HepG2 (cell line): ENCODE measurements at regions not wholly inside any gene's neighbourhood (a gene's known extent, or its start where the extent isn't known, plus 50 kb on each side); places are given as distances from the start of the nearest gene placed in this dataset.

ENCODE experiments used
- ATAC-seq: fragments of 200-7000 bp; cut with Tn5 transposase; 3 replicates; pipeline ENCODE4 v1.9.1; 2020; ENCODE audit warnings: mild to moderate bottlenecking, moderate library complexity
- BruUV-seq: library from RNA; stranded (reverse); fragments of 400-500 nt; replicated peaks from 2 replicates; lab custom pipeline; 2021; lab: Mats Ljungman, UMichigan
- CTCF ChIA-PET: fragments of 300-600 bp; formaldehyde crosslinking; extraction: SDS; loops from one replicate; lab custom pipeline; 2021; ENCODE audit warnings: low total read pairs, inconsistent platforms, low intra/inter-chr PET ratio; lab: Yijun Ruan, JAX
- POLR2A ChIA-PET: fragments of 350-600 bp; sonication (Branson Sonifier 250); formaldehyde crosslinking; loops from one replicate; lab custom pipeline; 2020; ENCODE audit warnings: antibody characterized with exemption, inconsistent platforms; lab: Yijun Ruan, JAX
- DNase-seq: peaks from one replicate; pipeline ENCODE4 v3.0.0-alpha.2; 2015; ENCODE audit warnings: low spot score
- FAIRE-seq: peaks from 3 replicates; lab custom pipeline; 2011; peaks lifted over from hg19 to GRCh38; lab: Jason Lieb, UNC
- H2AFZ ChIP-seq: one replicate; pipeline ENCODE4 v1.6.1; 2011; ENCODE audit warnings: low read length, inconsistent platforms
- H3K27ac ChIP-seq: fragments of 300-600 bp; 3 replicates; pipeline ENCODE4 v1.8.0; 2011; ENCODE audit warnings: mixed run types, mild to moderate bottlenecking, mixed read lengths, low read length, inconsistent platforms; ENCODE audit not compliant: insufficient read depth; ENCODE audit errors: extremely low read length
- H3K27me3 ChIP-seq, 2 experiments: fragments of 200-600 bp in 1 of 2; 2 replicates in 1 of 2; 3 replicates in 1 of 2; pipeline versions ENCODE4 v1.6.0 to v1.8.0; 2011; ENCODE audit warnings: low read length in 2 of 2, mild to moderate bottlenecking in 2 of 2, moderate library complexity in 2 of 2, inconsistent platforms in 1 of 2; ENCODE audit not compliant: insufficient read depth in 2 of 2, control insufficient read depth in 1 of 2
- H3K36me3 ChIP-seq, 2 experiments: fragments of 200-600 bp in 1 of 2; replicated peaks in 1 of 2; 2 replicates in 1 of 2; 3 replicates in 1 of 2; pipeline versions ENCODE4 v1.5.1 to v1.8.0; 2011; ENCODE audit warnings: low read length in 2 of 2, inconsistent platforms in 1 of 2; ENCODE audit not compliant: insufficient read depth in 2 of 2, control insufficient read depth in 1 of 2
- H3K4me1 ChIP-seq: 2 replicates; pipeline ENCODE4 v1.5.1; 2012; ENCODE audit warnings: low read length, inconsistent platforms; ENCODE audit not compliant: insufficient read depth
- H3K4me2 ChIP-seq: 2 replicates; pipeline ENCODE4 v1.6.0; 2011; ENCODE audit warnings: low read depth, low read length, inconsistent platforms
- H3K4me3 ChIP-seq, 3 experiments: fragments of 200-600 bp in 1 of 3; sonication (generic), shearing (Covaris generic) in 1 of 3; replicated peaks in 1 of 3; 2 replicates each; pipeline ENCODE4 v1.5.1; 2011 to 2016; ENCODE audit warnings: low read length in 3 of 3, inconsistent platforms in 2 of 3, low read depth in 2 of 3, mild to moderate bottlenecking in 2 of 3, control low read depth in 1 of 3, mixed read lengths in 1 of 3; ENCODE audit not compliant: insufficient read depth in 1 of 3
- H3K79me2 ChIP-seq: one replicate; pipeline ENCODE4 v1.6.1; 2011; ENCODE audit warnings: low read length, inconsistent platforms; ENCODE audit not compliant: insufficient read depth
- H3K9ac ChIP-seq: 2 replicates; pipeline ENCODE4 v1.6.0; 2011; ENCODE audit warnings: mild to moderate bottlenecking, low read depth, low read length, inconsistent platforms; ENCODE audit not compliant: insufficient read depth
- H3K9me3 ChIP-seq: 2 replicates; pipeline ENCODE4 v1.5.1; 2012; ENCODE audit warnings: mild to moderate bottlenecking, low read length
- H4K20me1 ChIP-seq: 2 replicates; pipeline ENCODE4 v1.6.0; 2011; ENCODE audit warnings: inconsistent platforms, mild to moderate bottlenecking, low read length, moderate library complexity; ENCODE audit not compliant: insufficient read depth
- ATF1 ChIP-seq: IDR thresholded peaks from 2 replicates; pipeline ENCODE4 v1.6.1; 2016; ENCODE audit warnings: mild to moderate bottlenecking, control low read depth
- ATF5 ChIP-seq: sonication (generic); formaldehyde crosslinking; IDR thresholded peaks from 2 replicates; pipeline ENCODE4 v1.4.0; 2020; ENCODE audit warnings: mild to moderate bottlenecking, low read depth, missing genetic modification reagents
- MAFF ChIP-seq: IDR thresholded peaks from 2 replicates; pipeline ENCODE4 v1.6.1; 2011; ENCODE audit warnings: low read depth, low read length, improper control_type of control experiment
- MAFK ChIP-seq, 2 experiments: IDR thresholded peaks in 1 of 2; conservative IDR thresholded peaks in 1 of 2; 2 replicates each; pipeline ENCODE4 v1.6.1; 2011; ENCODE audit warnings: improper control_type of control experiment in 2 of 2, low read length in 2 of 2
- POLR2G ChIP-seq: fragments of 200-400 bp; formaldehyde crosslinking; IDR thresholded peaks from 2 replicates; pipeline ENCODE4 v1.6.1; 2018; ENCODE audit warnings: mild to moderate bottlenecking, low read depth, low read length, moderate library complexity
- TP53 ChIP-seq: sonication (generic); formaldehyde crosslinking; conservative IDR thresholded peaks from 2 replicates; pipeline ENCODE4 v1.4.0; 2020; ENCODE audit warnings: missing genetic modification reagents
- XRCC5 ChIP-seq: fragments of 200-400 bp; formaldehyde crosslinking; optimal IDR thresholded peaks from 2 replicates; pipeline ENCODE3; 2017; ENCODE audit warnings: mild to moderate bottlenecking, low read length
- ZC3H4 ChIP-seq: sonication (generic); formaldehyde crosslinking; IDR thresholded peaks from 2 replicates; pipeline ENCODE4 v1.4.0; 2020; ENCODE audit warnings: missing genetic modification reagents, borderline replicate concordance
- ZNF10 ChIP-seq: sonication (generic); formaldehyde crosslinking; IDR thresholded peaks from 2 replicates; pipeline ENCODE4 v1.4.0; 2020; ENCODE audit warnings: mild to moderate bottlenecking, low read depth, missing genetic modification reagents, borderline replicate concordance
- ZNF326 ChIP-seq: sonication (generic); formaldehyde crosslinking; IDR thresholded peaks from 2 replicates; pipeline ENCODE4 v1.4.0; 2020; ENCODE audit warnings: missing genetic modification reagents, borderline replicate concordance
- ZNF652 ChIP-seq: IDR thresholded peaks from 2 replicates; pipeline ENCODE4 v1.6.1; 2016; ENCODE audit warnings: low read depth, borderline replicate concordance
- ZNF768 ChIP-seq: sonication (generic); formaldehyde crosslinking; IDR thresholded peaks from 2 replicates; pipeline ENCODE4 v1.4.0; 2020; ENCODE audit warnings: missing genetic modification reagents
- whole genome bisulfite sequencing: methylation state at CpG from one replicate; pipeline ENCODE4 v1.1.6; 2017; ENCODE audit warnings: low lambda C conversion rate; 5-methylcytosine and 5-hydroxymethylcytosine counted together
- in situ Hi-C: cut with HindIII; loops from 2 replicates; pipeline ENCODE4 v1.10.0; 2017; ENCODE audit warnings: low pct_unique_long_range_greater_than_20kb; ENCODE audit not compliant: extremely low pct_ligation_motif_present
- intact Hi-C: fragments of 100-400 bp; cut with micrococcal nuclease; formaldehyde crosslinking; loops from one replicate; pipeline ENCODE4 v1.10.0; 2022; ENCODE audit not compliant: unreplicated experiment
- TF ChIP-seq, protein P1 (sequence below): sonication (generic); formaldehyde crosslinking; IDR thresholded peaks from 2 replicates; pipeline ENCODE4 v1.8.0; 2022; ENCODE audit warnings: missing genetic modification reagents, low read depth, mild to moderate bottlenecking, borderline replicate concordance
- TF ChIP-seq, protein P2 (sequence below): sonication (generic); formaldehyde crosslinking; IDR thresholded peaks from 2 replicates; pipeline ENCODE4 v1.4.0; 2020; ENCODE audit warnings: missing genetic modification reagents, mild to moderate bottlenecking, borderline replicate concordance

- TF ChIP-seq XRCC5 (no peak), ZNF652 (CRISPR knock-in tag) (no peak)
Observed at GRCh38 chr2:81412681-81413080, 1108.1 kb upstream of the LRRTM1 start (continued).

DNA sequence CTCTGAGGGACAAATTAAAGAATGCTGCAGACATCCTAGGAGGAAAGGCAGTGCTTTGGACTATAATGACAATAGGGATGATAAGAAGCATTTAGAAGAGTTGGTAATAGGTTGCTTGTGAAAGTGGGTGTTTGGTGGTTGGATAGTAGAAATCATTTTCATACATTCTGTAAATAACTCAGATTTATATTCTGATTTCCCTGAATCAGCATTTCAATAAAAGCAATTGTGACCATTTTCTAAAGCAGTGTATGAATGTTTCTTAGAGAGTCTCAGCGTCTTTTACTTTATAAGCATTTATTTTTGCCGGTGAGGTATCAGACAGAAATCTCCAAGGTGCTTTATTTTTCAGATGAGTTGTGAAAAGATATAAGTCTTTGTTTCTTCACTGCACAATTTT, 1099.0 kb upstream of the LRRTM1 start:
- FAIRE-seq (no peak), ATAC-seq (no peak), DNase-seq (no peak)
- POLR2A ChIA-PET, result no interaction called here
- in situ Hi-C loops, result no loop called here
- H4K20me1 ChIP-seq, result no peaks in the 10 kb centered on the region
- H3K9ac ChIP-seq, result no peak overlapping the region
- no peaks in the 10 kb centered on the region for H3K27me3 ChIP-seq
- no peaks in the 10 kb centered on the region for H3K4me1 ChIP-seq
- H3K79me2 ChIP-seq, result no peaks in the 10 kb centered on the region
- peaks cover 10% of the 10 kb centered on the region for H3K9me3 ChIP-seq
- H3K36me3 ChIP-seq, result no peaks in the 10 kb centered on the region
- no peak overlapping the region for H3K4me2 ChIP-seq
- BruUV-seq, result no TSS peak
- H3K4me3 ChIP-seq, result no peak overlapping the region
- H2AFZ ChIP-seq, result no peak overlapping the region
- TF ChIP-seq ZNF326 (CRISPR knock-in tag) (no peak), MAFF (peak; percentile 88), MAFK (conservative IDR thresholded peaks at IDR 0.05 in 1 of 2, IDR thresholded peaks at IDR 0.05 in 1 of 2; ENCODE audit: low read length in 2 of 2) (peak; percentile 84 to 93)
- CTCF ChIA-PET, result no interaction called here
- H3K27ac ChIP-seq, result no peak overlapping the region
- intact Hi-C loops, result no loop called here
- WGBS, result 2% methylated on average over 2 of the region's 2 CpGs

GRCh38 chr2:81396417-81397019, 1092.0 kb upstream of the LRRTM1 start:
- in situ Hi-C loops, result no loop called here
- Histone ChIP-seq H3K36me3 (no peaks in the 10 kb centered on the region), H3K4me1 (no peaks in the 10 kb centered on the region), H3K9ac (no peak overlapping the region), H3K4me3 (no peak overlapping the region), H3K27me3 (no peaks in the 10 kb centered on the region), H3K4me2 (no peak overlapping the region), H4K20me1 (no peaks in the 10 kb centered on the region), H3K27ac (no peak overlapping the region), H2AFZ (no peak overlapping the region), H3K9me3 (peaks cover 16% of the 10 kb centered on the region), H3K79me2 (no peaks in the 10 kb centered on the region)
- intact Hi-C loops, result no loop called here
- ChIA-PET CTCF (no interaction called here), POLR2A (no interaction called here)
- DNase-seq (no peak), FAIRE-seq (no peak), ATAC-seq (no peak)
- 20% methylated on average over 4 of the region's 4 CpGs for WGBS
- BruUV-seq, result no TSS peak
- TF ChIP-seq, protein P1, sequence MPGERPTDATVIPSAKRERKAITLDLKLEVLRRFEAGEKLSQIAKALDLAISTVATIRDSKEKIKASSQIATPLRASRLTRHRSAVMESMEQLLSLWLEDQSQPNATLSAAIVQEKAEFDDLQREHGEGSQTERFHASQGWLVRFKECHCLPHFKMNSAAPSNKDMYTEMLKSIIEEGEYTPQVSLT, result no peak
- TF ChIP-seq ZNF10 (CRISPR knock-in tag) (no peak), ATF5 (CRISPR knock-in tag) (no peak), ZNF768 (CRISPR knock-in tag) (no peak), TP53 (no peak), POLR2G (no peak), ATF1 (CRISPR knock-in tag) (no peak), ZC3H4 (CRISPR knock-in tag) (no peak)
- TF ChIP-seq, protein P2, sequence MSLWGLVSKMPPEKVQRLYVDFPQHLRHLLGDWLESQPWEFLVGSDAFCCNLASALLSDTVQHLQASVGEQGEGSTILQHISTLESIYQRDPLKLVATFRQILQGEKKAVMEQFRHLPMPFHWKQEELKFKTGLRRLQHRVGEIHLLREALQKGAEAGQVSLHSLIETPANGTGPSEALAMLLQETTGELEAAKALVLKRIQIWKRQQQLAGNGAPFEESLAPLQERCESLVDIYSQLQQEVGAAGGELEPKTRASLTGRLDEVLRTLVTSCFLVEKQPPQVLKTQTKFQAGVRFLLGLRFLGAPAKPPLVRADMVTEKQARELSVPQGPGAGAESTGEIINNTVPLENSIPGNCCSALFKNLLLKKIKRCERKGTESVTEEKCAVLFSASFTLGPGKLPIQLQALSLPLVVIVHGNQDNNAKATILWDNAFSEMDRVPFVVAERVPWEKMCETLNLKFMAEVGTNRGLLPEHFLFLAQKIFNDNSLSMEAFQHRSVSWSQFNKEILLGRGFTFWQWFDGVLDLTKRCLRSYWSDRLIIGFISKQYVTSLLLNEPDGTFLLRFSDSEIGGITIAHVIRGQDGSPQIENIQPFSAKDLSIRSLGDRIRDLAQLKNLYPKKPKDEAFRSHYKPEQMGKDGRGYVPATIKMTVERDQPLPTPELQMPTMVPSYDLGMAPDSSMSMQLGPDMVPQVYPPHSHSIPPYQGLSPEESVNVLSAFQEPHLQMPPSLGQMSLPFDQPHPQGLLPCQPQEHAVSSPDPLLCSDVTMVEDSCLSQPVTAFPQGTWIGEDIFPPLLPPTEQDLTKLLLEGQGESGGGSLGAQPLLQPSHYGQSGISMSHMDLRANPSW (CRISPR knock-in tag), result no peak
